Neural cell (in vitro differentiated cells): ENCODE measurements at regions not wholly inside any gene's neighbourhood (a gene's known extent, or its start where the extent isn't known, plus 50 kb on each side); places are given as distances from the start of the nearest gene placed in this dataset.

Experiments
- CTCF ChIP-seq: fragments of 450-650 bp; IDR thresholded peaks from 2 replicates; pipeline ENCODE4 v1.5.1; 2014; ENCODE audit warnings: antibody characterized with exemption, mild to moderate bottlenecking, moderate library complexity; ENCODE audit not compliant: poor library complexity, severe bottlenecking
- TAF1 ChIP-seq: IDR thresholded peaks from 2 replicates; pipeline ENCODE4 v1.6.1; 2012; ENCODE audit warnings: low read depth

GRCh38 chr1:14238472-14239307 lies 359.8 kb upstream of the KAZN start:
- no peak for TF ChIP-seq CTCF
- TF ChIP-seq TAF1, result no peak
